Stomach smooth muscle (tissue), 2 donors: ENCODE measurements at regions not wholly inside any gene's neighbourhood (a gene's known extent, or its start where the extent isn't known, plus 50 kb on each side); places are given as distances from the start of the nearest gene placed in this dataset.

Experiments
- H3K27ac ChIP-seq: one replicate; pipeline ENCODE4 v1.7.0; 2013; ENCODE audit warnings: mild to moderate bottlenecking, low read length, inconsistent platforms
- H3K27me3 ChIP-seq, 2 donors: one replicate each; pipeline ENCODE4 v1.7.0; 2013; ENCODE audit warnings: low read length in 2 of 2; ENCODE audit not compliant: insufficient read depth in 2 of 2, control insufficient read depth in 1 of 2
- H3K36me3 ChIP-seq, 2 donors: one replicate each; pipeline ENCODE4 v1.7.0; 2013; ENCODE audit warnings: low read length in 2 of 2; ENCODE audit not compliant: control insufficient read depth in 2 of 2, insufficient read depth in 2 of 2
- H3K4me1 ChIP-seq: one replicate; pipeline ENCODE4 v1.7.0; 2013; ENCODE audit warnings: low read length; ENCODE audit not compliant: control insufficient read depth, insufficient read depth
- H3K4me3 ChIP-seq, 2 donors: one replicate each; pipeline ENCODE4 v1.7.0; 2013; ENCODE audit warnings: low read length in 2 of 2
- H3K9ac ChIP-seq, 2 donors: one replicate each; pipeline ENCODE4 v1.7.0; 2013; ENCODE audit warnings: low read length in 2 of 2, mild to moderate bottlenecking in 1 of 2
- H3K9me3 ChIP-seq, 2 donors: one replicate each; pipeline ENCODE4 v1.7.0; 2013; ENCODE audit warnings: low read length in 2 of 2; ENCODE audit not compliant: control insufficient read depth in 2 of 2
- donor health status: healthy.
- donor health status: Pancreatic carcinoma.

- Histone ChIP-seq H3K27ac (no peak overlapping the region), H3K27me3 (no peaks in the 10 kb centered on the region), H3K9ac (no peak overlapping the region), H3K36me3 (no peaks in the 10 kb centered on the region), H3K4me3 (no peak overlapping the region), H3K4me1 (no peaks in the 10 kb centered on the region), H3K9me3 (no peaks in the 10 kb centered on the region)
These were observed 123.4 kb downstream of the NXNL2 start for GRCh38 chr9:88658311-88658822.

GRCh38 chr9:88659126-88659525 is 124.1 kb downstream of the NXNL2 start:
- Histone ChIP-seq H3K36me3 (no peaks in the 10 kb centered on the region), H3K27me3 (no peaks in the 10 kb centered on the region), H3K4me1 (no peaks in the 10 kb centered on the region), H3K9me3 (no peaks in the 10 kb centered on the region), H3K27ac (no peak overlapping the region), H3K9ac (no peak overlapping the region), H3K4me3 (no peak overlapping the region)

- H3K4me3 ChIP-seq = no peak overlapping the region
- no peaks in the 10 kb centered on the region for H3K4me1 ChIP-seq
- H3K9ac ChIP-seq = no peak overlapping the region
- no peaks in the 10 kb centered on the region for H3K27me3 ChIP-seq
- H3K27ac ChIP-seq = no peak overlapping the region
- H3K36me3 ChIP-seq = no peaks in the 10 kb centered on the region
- no peaks in the 10 kb centered on the region for H3K9me3 ChIP-seq
These were observed 125.6 kb downstream of the NXNL2 start for GRCh38 chr9:88660611-88661010.

GRCh38 chr9:88661759-88662158 is 126.8 kb downstream of the NXNL2 start:
- H3K9me3 ChIP-seq = no peaks in the 10 kb centered on the region
- H3K4me3 ChIP-seq = no peak overlapping the region
- no peaks in the 10 kb centered on the region for H3K4me1 ChIP-seq
- no peaks in the 10 kb centered on the region for H3K36me3 ChIP-seq
- H3K27me3 ChIP-seq = no peaks in the 10 kb centered on the region
- no peak overlapping the region for H3K27ac ChIP-seq
- H3K9ac ChIP-seq = no peak overlapping the region

- H3K36me3 ChIP-seq = no peaks in the 10 kb centered on the region
- H3K9me3 ChIP-seq = no peaks in the 10 kb centered on the region
- H3K27me3 ChIP-seq = no peaks in the 10 kb centered on the region
- no peak overlapping the region for H3K27ac ChIP-seq
- no peak overlapping the region for H3K9ac ChIP-seq
- no peak overlapping the region for H3K4me3 ChIP-seq
- H3K4me1 ChIP-seq = no peaks in the 10 kb centered on the region
These were observed 128.9 kb downstream of the NXNL2 start for GRCh38 chr9:88663771-88664419.

GRCh38 chr9:88664773-88665172 is 129.8 kb downstream of the NXNL2 start:
- H3K9me3 ChIP-seq = no peaks in the 10 kb centered on the region
- no peaks in the 10 kb centered on the region for H3K4me1 ChIP-seq
- H3K27ac ChIP-seq = no peak overlapping the region
- H3K4me3 ChIP-seq = no peak overlapping the region
- no peaks in the 10 kb centered on the region for H3K27me3 ChIP-seq
- H3K36me3 ChIP-seq = no peaks in the 10 kb centered on the region
- no peak overlapping the region for H3K9ac ChIP-seq

- no peaks in the 10 kb centered on the region for H3K27me3 ChIP-seq
- no peaks in the 10 kb centered on the region for H3K9me3 ChIP-seq
- H3K27ac ChIP-seq = no peak overlapping the region
- no peak overlapping the region for H3K9ac ChIP-seq
- no peak overlapping the region for H3K4me3 ChIP-seq
- no peaks in the 10 kb centered on the region for H3K4me1 ChIP-seq
- no peaks in the 10 kb centered on the region for H3K36me3 ChIP-seq
These were observed 138.1 kb downstream of the NXNL2 start for GRCh38 chr9:88672874-88673689.

- Histone ChIP-seq H3K4me3 (no peak overlapping the region), H3K4me1 (no peaks in the 10 kb centered on the region), H3K9me3 (no peaks in the 10 kb centered on the region), H3K27me3 (no peaks in the 10 kb centered on the region), H3K27ac (no peak overlapping the region), H3K36me3 (no peaks in the 10 kb centered on the region), H3K9ac (no peak overlapping the region)
These were observed 138.9 kb downstream of the NXNL2 start for GRCh38 chr9:88673886-88674285.

- no peaks in the 10 kb centered on the region for H3K27me3 ChIP-seq
These were observed 141.7 kb downstream of the NXNL2 start for GRCh38 chr9:88676644-88677043.

GRCh38 chr9:88678008-88678407 is 143.0 kb downstream of the NXNL2 start:
- peaks cover 5% of the 10 kb centered on the region for H3K4me1 ChIP-seq
- no peak overlapping the region for H3K4me3 ChIP-seq
- H3K27ac ChIP-seq = no peak overlapping the region
- H3K9me3 ChIP-seq = no peaks in the 10 kb centered on the region
- no peaks in the 10 kb centered on the region for H3K36me3 ChIP-seq
- H3K9ac ChIP-seq = no peak overlapping the region
- H3K27me3 ChIP-seq = no peaks in the 10 kb centered on the region

More at GRCh38 chr9:88676644-88677043, 141.7 kb downstream of the NXNL2 start:
- Histone ChIP-seq H3K9ac (no peak overlapping the region), H3K36me3 (no peaks in the 10 kb centered on the region), H3K4me3 (no peak overlapping the region), H3K9me3 (no peaks in the 10 kb centered on the region), H3K4me1 (no peaks in the 10 kb centered on the region), H3K27ac (no peak overlapping the region)

GRCh38 chr9:88678431-88678830 is 143.5 kb downstream of the NXNL2 start:
- no peaks in the 10 kb centered on the region for H3K9me3 ChIP-seq
- no peaks in the 10 kb centered on the region for H3K27me3 ChIP-seq
- H3K4me3 ChIP-seq = no peak overlapping the region
- no peak overlapping the region for H3K27ac ChIP-seq
- no peak overlapping the region for H3K9ac ChIP-seq
- H3K36me3 ChIP-seq = no peaks in the 10 kb centered on the region
- peaks cover 5% of the 10 kb centered on the region for H3K4me1 ChIP-seq
